GM13976 (cell line): ENCODE measurements at regions not wholly inside any gene's neighbourhood (a gene's known extent, or its start where the extent isn't known, plus 50 kb on each side); places are given as distances from the start of the nearest gene placed in this dataset.

Source experiments
- DNase-seq: peaks from one replicate; pipeline ENCODE4 v3.0.0; 2012; ENCODE audit warnings: low spot score
- CTCF ChIP-seq: IDR thresholded peaks from 2 replicates; pipeline ENCODE4 v1.5.1; 2012; ENCODE audit warnings: borderline replicate concordance, mild to moderate bottlenecking; ENCODE audit not compliant: insufficient read depth; ENCODE audit errors: extremely low read depth, missing control alignments, control extremely low read depth
- in situ Hi-C: fragments of 300-500 bp; cut with MboI; formaldehyde crosslinking; loops from one replicate; pipeline ENCODE4 v1.12.0; 2022; ENCODE audit warnings: low sequenced_read_pairs, mixed read lengths, inconsistent platforms; ENCODE audit not compliant: unreplicated experiment

- in situ Hi-C loops = no loop called here
- no peak for TF ChIP-seq CTCF
- no peak for DNase-seq
Observed at GRCh38 chr10:29760138-29760900, 125.5 kb upstream of the SVIL start.

GRCh38 chr10:29757551-29758297 is 123.0 kb upstream of the SVIL start:
- TF ChIP-seq CTCF = no peak
- in situ Hi-C loops = no loop called here
- no peak for DNase-seq

- DNase-seq = no peak
- TF ChIP-seq CTCF = no peak
- in situ Hi-C loops = no loop called here
Observed at GRCh38 chr10:29756451-29756850, 121.7 kb upstream of the SVIL start.

GRCh38 chr10:29753283-29753682 is 118.5 kb upstream of the SVIL start:
- DNase-seq = no peak
- in situ Hi-C loops = no loop called here
- no peak for TF ChIP-seq CTCF

- in situ Hi-C loops = no loop called here
- TF ChIP-seq CTCF = no peak
- no peak for DNase-seq
Observed at GRCh38 chr10:29751684-29752083, 116.9 kb upstream of the SVIL start.

GRCh38 chr10:29751240-29751639 is 116.5 kb upstream of the SVIL start:
- in situ Hi-C loops = no loop called here
- TF ChIP-seq CTCF = no peak
- no peak for DNase-seq
